ENCODE measurements at regions not wholly inside any gene's neighbourhood (a gene's known extent, or its start where the extent isn't known, plus 50 kb on each side); places are given as distances from the start of the nearest gene placed in this dataset.

DNA sequence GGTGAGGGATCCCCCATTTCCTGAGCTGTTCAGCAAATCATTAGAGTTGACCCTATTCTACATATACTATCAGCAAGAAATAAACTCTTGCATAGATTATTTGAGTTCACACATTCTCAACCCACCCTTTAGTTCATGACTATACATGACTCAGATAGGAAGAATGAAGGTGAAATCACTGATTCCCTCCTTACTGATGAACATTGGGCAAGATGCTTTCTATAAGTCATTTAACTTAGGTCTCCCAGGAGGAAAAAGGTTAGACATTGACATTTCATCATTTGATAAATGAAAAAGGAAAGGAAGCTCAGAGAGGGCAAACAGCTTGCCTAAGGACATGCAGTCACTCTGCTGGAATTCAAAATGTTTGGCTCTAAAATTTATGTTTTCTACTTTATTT is 408.0 kb downstream of the TMEM182 start:
- dilution Hi-C loops (cut with MboI; ENCODE audit: extremely low pct_ligation_motif_present, low sequenced_read_pairs): no loop called here
- CTCF ChIA-PET: no interaction called here
- no peak for FAIRE-seq

More for the DNA sequence above, 408.0 kb downstream of the TMEM182 start:
- TF ChIP-seq EZH2 (IDR thresholded peaks at IDR 0.05; ENCODE audit: borderline replicate concordance, low read depth, low read length, severe bottlenecking) (no peak), GATA2 (IDR thresholded peaks at IDR 0.05; ENCODE audit: insufficient read depth, insufficient read length, low read depth, low read length) (no peak), MYC (IDR thresholded peaks at IDR 0.05; ENCODE audit: low read depth, low read length) (no peak), FOS (IDR thresholded peaks at IDR 0.05; ENCODE audit: borderline replicate concordance, insufficient read depth, low read length) (no peak), JUN (IDR thresholded peaks at IDR 0.05; ENCODE audit: borderline replicate concordance, insufficient read depth, insufficient read length, low read depth) (no peak), POLR2AphosphoS5 (IDR thresholded peaks at IDR 0.05; ENCODE audit: insufficient read depth, low read depth, low read length) (no peak), POLR2A (IDR thresholded peaks at IDR 0.05; ENCODE audit: low read depth, low read length) (no peak)
- TF ChIP-seq, protein P1, sequence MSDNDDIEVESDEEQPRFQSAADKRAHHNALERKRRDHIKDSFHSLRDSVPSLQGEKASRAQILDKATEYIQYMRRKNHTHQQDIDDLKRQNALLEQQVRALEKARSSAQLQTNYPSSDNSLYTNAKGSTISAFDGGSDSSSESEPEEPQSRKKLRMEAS (IDR thresholded peaks at IDR 0.05; ENCODE audit: insufficient read depth, insufficient read length): no peak
- TF ChIP-seq, protein P2, sequence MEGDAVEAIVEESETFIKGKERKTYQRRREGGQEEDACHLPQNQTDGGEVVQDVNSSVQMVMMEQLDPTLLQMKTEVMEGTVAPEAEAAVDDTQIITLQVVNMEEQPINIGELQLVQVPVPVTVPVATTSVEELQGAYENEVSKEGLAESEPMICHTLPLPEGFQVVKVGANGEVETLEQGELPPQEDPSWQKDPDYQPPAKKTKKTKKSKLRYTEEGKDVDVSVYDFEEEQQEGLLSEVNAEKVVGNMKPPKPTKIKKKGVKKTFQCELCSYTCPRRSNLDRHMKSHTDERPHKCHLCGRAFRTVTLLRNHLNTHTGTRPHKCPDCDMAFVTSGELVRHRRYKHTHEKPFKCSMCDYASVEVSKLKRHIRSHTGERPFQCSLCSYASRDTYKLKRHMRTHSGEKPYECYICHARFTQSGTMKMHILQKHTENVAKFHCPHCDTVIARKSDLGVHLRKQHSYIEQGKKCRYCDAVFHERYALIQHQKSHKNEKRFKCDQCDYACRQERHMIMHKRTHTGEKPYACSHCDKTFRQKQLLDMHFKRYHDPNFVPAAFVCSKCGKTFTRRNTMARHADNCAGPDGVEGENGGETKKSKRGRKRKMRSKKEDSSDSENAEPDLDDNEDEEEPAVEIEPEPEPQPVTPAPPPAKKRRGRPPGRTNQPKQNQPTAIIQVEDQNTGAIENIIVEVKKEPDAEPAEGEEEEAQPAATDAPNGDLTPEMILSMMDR (IDR thresholded peaks at IDR 0.05; ENCODE audit: extremely low read depth in 1 of 2, insufficient read depth in 1 of 2, low read depth in 1 of 2, low read length in 2 of 2): no peak
- intact Hi-C loops (cut with micrococcal nuclease): loop anchor here (10.0 kb wide), 1 partner anchor 1705 kb away; no protein-coding TSS in a partner anchor
- Histone ChIP-seq H3K27ac (ENCODE audit: insufficient read depth, low read depth, low read length) (no peak overlapping the region), H3K9ac (replicated peaks; ENCODE audit: extremely low read depth, insufficient read depth, low read length) (no peak overlapping the region), H3K4me3 (replicated peaks in 1 of 3; ENCODE audit: insufficient read depth in 1 of 3, low read depth in 1 of 3, low read length in 3 of 3) (no peak overlapping the region), H3K36me3 (ENCODE audit: control insufficient read depth in 2 of 2, extremely low read depth in 1 of 2, insufficient read depth in 2 of 2, low read length in 2 of 2) (no peaks in the 10 kb centered on the region), H3K9me3 (replicated peaks; ENCODE audit: control insufficient read depth, insufficient read depth, low read length) (peaks cover 2% of the 10 kb centered on the region), H3K4me2 (ENCODE audit: insufficient read depth, low read length) (no peak overlapping the region), H3K79me2 (ENCODE audit: control insufficient read depth, insufficient read depth, low read length) (no peaks in the 10 kb centered on the region), H4K20me1 (replicated peaks; ENCODE audit: control insufficient read depth, extremely low read depth, insufficient read depth, low read length) (no peaks in the 10 kb centered on the region), H3K9me1 (replicated peaks; ENCODE audit: control insufficient read depth, extremely low read depth, insufficient read depth, low read length) (no peaks in the 10 kb centered on the region), H2AFZ (ENCODE audit: low read depth, low read length) (no peak overlapping the region), H3K4me1 (ENCODE audit: control insufficient read depth, extremely low read depth, insufficient read depth, low read length) (no peaks in the 10 kb centered on the region), H3K27me3 (ENCODE audit: control insufficient read depth in 2 of 2, insufficient read depth in 2 of 2, low read length in 2 of 2) (no peaks in the 10 kb centered on the region)
- BruUV-seq (replicated peaks): no TSS peak
- POLR2A ChIA-PET: no interaction called here
- DNase-seq (ENCODE audit: low read depth, low spot score): no peak

Measured in endothelial cell of umbilical vein (primary cell).